Astrocyte of the spinal cord (primary cell): ENCODE measurements at regions not wholly inside any gene's neighbourhood (a gene's known extent, or its start where the extent isn't known, plus 50 kb on each side); places are given as distances from the start of the nearest gene placed in this dataset.

Source experiments
- DNase-seq: peaks from one replicate; pipeline ENCODE4 v3.0.0; 2011; ENCODE audit warnings: low read depth, low spot score
- H3K4me3 ChIP-seq: 2 replicates; pipeline ENCODE4 v1.5.1; 2011; ENCODE audit warnings: low read depth, mild to moderate bottlenecking, low read length, moderate library complexity
- in situ Hi-C: cut with HindIII; loops from 2 replicates; pipeline ENCODE4 v1.10.0; 2017; ENCODE audit warnings: low sequenced_read_pairs
- TF ChIP-seq, protein P1 (sequence below): IDR thresholded peaks from 2 replicates; pipeline ENCODE4 v1.5.1; 2012; ENCODE audit warnings: low read depth, mild to moderate bottlenecking, low read length, inconsistent platforms

DNA sequence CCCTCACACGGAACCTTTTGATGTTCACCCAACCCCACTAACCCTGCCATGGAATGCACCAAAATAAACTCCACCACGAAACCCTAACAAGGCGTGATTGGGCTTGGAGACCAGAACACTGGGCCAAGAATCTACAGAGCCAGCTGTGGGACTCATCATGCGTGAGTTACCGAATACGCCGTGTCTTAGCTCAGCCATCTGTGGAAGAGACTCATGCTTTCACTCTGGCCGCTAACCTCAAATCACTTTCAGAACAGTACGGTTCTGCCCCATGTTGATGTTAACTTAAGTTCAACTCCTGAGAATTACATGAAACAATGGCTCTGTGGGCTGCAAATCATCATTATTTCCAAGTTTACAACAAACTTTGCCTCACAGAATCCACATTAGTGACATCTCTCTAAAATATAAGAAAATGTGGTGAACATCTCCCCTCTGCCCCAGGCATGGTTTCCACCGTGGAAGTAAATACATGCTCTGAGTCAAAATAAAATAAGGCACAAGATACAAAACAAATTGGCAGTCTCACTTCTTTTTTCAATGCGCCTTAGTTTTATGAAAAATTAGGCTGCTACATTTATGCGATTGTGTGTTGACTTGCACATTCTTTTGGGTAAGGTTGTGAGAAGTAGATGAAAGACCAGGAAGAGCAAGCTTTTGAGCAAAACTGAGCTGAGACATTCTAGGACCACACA lies 308.9 kb upstream of the EXOC2 start:
- TF ChIP-seq, protein P1, sequence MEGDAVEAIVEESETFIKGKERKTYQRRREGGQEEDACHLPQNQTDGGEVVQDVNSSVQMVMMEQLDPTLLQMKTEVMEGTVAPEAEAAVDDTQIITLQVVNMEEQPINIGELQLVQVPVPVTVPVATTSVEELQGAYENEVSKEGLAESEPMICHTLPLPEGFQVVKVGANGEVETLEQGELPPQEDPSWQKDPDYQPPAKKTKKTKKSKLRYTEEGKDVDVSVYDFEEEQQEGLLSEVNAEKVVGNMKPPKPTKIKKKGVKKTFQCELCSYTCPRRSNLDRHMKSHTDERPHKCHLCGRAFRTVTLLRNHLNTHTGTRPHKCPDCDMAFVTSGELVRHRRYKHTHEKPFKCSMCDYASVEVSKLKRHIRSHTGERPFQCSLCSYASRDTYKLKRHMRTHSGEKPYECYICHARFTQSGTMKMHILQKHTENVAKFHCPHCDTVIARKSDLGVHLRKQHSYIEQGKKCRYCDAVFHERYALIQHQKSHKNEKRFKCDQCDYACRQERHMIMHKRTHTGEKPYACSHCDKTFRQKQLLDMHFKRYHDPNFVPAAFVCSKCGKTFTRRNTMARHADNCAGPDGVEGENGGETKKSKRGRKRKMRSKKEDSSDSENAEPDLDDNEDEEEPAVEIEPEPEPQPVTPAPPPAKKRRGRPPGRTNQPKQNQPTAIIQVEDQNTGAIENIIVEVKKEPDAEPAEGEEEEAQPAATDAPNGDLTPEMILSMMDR = no peak

DNA sequence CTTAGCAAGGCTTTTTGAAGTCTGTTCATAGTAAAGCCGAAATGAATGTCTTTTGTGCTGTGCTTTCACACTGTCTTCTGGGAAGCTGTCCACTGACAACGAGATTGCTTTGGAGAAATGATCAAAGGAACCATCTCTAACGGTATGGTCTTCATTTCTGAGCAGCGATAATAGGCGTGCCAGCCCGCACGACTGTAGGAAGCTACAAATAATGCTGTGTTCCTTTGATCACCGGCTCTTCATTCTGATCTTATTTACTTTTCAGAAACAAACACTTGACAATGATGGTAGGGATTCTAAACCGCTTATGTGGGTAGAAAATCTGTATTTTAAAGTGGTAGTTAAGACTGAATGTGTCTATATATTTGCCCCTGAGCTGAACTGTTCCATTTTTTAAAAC lies 306.6 kb upstream of the EXOC2 start:
- DNase-seq = no peak
- no peak overlapping the region for H3K4me3 ChIP-seq
- in situ Hi-C loops = no loop called here
- TF ChIP-seq, protein P1 = no peak

More for the DNA sequence above, 308.9 kb upstream of the EXOC2 start:
- no peak overlapping the region for H3K4me3 ChIP-seq
- in situ Hi-C loops = no loop called here
- no peak for DNase-seq

- in situ Hi-C loops = no loop called here
Observed at GRCh38 chr6:998551-998950, 305.6 kb upstream of the EXOC2 start.

DNA sequence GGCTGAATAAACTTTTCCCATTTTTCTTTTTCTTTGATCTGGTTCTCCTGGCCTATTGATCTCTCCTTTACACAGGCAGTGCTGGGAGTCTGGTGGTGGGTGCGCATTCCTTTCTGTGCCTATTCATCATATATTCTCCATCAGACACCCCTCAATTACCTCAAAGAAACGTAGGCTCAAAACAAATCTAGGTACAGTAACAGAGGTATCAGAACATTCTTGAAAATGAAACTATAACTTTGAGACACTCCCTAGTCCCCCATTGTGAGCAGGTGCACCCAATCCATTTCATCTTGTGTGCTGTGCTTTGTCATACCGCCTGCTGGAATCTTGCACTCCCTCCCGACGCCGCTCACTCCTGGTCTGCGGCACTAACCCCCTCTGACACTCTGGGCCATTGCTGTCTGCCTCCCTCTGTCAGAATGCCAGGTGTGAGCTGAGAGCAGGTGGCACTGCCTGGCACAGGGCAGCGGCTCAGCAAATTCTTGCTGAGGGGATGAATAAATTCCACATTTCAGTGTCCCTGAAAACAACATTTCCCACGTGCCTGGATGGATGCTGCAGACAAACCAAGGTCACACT lies 303.4 kb upstream of the EXOC2 start:
- H3K4me3 ChIP-seq = no peak overlapping the region
- TF ChIP-seq, protein P1 = no peak
- in situ Hi-C loops = no loop called here
- DNase-seq = no peak

More at GRCh38 chr6:998551-998950, 305.6 kb upstream of the EXOC2 start:
- no peak for DNase-seq
- no peak overlapping the region for H3K4me3 ChIP-seq
- TF ChIP-seq, protein P1 = no peak

GRCh38 chr6:991192-991591 lies 298.3 kb upstream of the EXOC2 start:
- H3K4me3 ChIP-seq = no peak overlapping the region
- DNase-seq = no peak
- in situ Hi-C loops = no loop called here
- TF ChIP-seq, protein P1 = no peak

DNA sequence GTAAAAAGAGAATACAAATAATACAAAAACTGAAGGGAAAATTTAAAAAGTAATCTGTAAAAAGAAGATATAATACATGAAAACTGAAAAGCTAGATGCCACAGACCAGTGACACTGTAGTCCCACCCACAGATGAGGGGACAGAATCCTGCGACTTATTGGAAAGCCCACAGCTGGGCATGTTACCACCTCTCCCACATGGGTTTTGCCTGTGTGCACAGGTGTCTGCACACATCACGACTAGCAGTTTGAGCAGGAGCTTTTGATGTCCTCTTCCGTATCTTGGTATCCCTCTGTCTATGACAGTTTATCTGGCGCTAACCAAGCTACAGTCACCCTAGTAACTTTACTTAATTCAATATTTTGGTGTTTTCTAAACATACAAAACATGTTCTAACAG lies 291.1 kb upstream of the EXOC2 start:
- TF ChIP-seq, protein P1 = no peak
- in situ Hi-C loops = no loop called here
- H3K4me3 ChIP-seq = no peak overlapping the region
- no peak for DNase-seq
